IMR-90 (cell line): ENCODE measurements at regions not wholly inside any gene's neighbourhood (a gene's known extent, or its start where the extent isn't known, plus 50 kb on each side); places are given as distances from the start of the nearest gene placed in this dataset.

Source experiments
- ATAC-seq: fragments of 200-7000 bp; cut with Tn5 transposase; 2 replicates; pipeline ENCODE4 v1.9.1; 2020; ENCODE audit warnings: low read depth, mild to moderate bottlenecking, moderate library complexity
- BruUV-seq: library from RNA; stranded (reverse); fragments of 400-500 nt; replicated peaks from 2 replicates; lab custom pipeline; 2021; lab: Mats Ljungman, UMichigan
- CTCF ChIA-PET: fragments of 300-600 bp; formaldehyde crosslinking; extraction: SDS; loops from one replicate; lab custom pipeline; 2021; ENCODE audit warnings: antibody characterized with exemption; lab: Yijun Ruan, JAX
- POLR2A ChIA-PET: fragments of 300-600 bp; sonication (Branson Sonifier 250); formaldehyde crosslinking; loops from one replicate; lab custom pipeline; 2022; ENCODE audit warnings: antibody characterized with exemption; ENCODE audit not compliant: unreplicated experiment; lab: Charles Lee
- DNase-seq: peaks from one replicate; pipeline ENCODE4 v3.0.0; 2013
- H2AFZ ChIP-seq: replicated peaks from 2 replicates; pipeline ENCODE3; 2013; ENCODE audit warnings: low read length, mild to moderate bottlenecking; ENCODE audit not compliant: poor library complexity
- H2AK5ac ChIP-seq: 2 replicates; pipeline ENCODE4 v1.6.1; 2013; ENCODE audit warnings: low read depth, low read length, inconsistent platforms
- H2AK9ac ChIP-seq: replicated peaks from 2 replicates; pipeline ENCODE3; 2013; ENCODE audit warnings: mild to moderate bottlenecking, low read depth, low read length, moderate library complexity; ENCODE audit not compliant: poor library complexity
- H2BK120ac ChIP-seq: 2 replicates; pipeline ENCODE4 v1.6.1; 2013; ENCODE audit warnings: low read depth, low read length, inconsistent platforms
- H2BK15ac ChIP-seq: 3 replicates; pipeline ENCODE4 v1.6.1; 2013; ENCODE audit warnings: low read depth, low read length, inconsistent platforms
- H2BK20ac ChIP-seq: 2 replicates; pipeline ENCODE4 v1.6.1; 2013; ENCODE audit warnings: low read depth, mild to moderate bottlenecking, inconsistent platforms, low read length, moderate library complexity
- H2BK5ac ChIP-seq: 2 replicates; pipeline ENCODE4 v1.6.1; 2013; ENCODE audit warnings: mild to moderate bottlenecking, low read depth, low read length, inconsistent platforms; ENCODE audit not compliant: poor library complexity, severe bottlenecking
- H3K14ac ChIP-seq: replicated peaks from 2 replicates; pipeline ENCODE4 v1.6.1; 2013; ENCODE audit warnings: low read depth, low read length, inconsistent platforms
- H3K18ac ChIP-seq: 2 replicates; pipeline ENCODE4 v1.6.1; 2013; ENCODE audit warnings: low read depth, low read length, control low read depth
- H3K23ac ChIP-seq: 2 replicates; pipeline ENCODE4 v1.6.1; 2013; ENCODE audit warnings: low read depth, low read length, inconsistent platforms
- H3K27ac ChIP-seq: 2 replicates; pipeline ENCODE4 v1.5.1; 2013; ENCODE audit warnings: mild to moderate bottlenecking, control low read depth, low read length; ENCODE audit not compliant: insufficient read depth
- H3K27me3 ChIP-seq: 2 replicates; pipeline ENCODE4 v1.6.1; 2013; ENCODE audit warnings: low read length; ENCODE audit not compliant: control insufficient read depth, insufficient read depth
- H3K36me3 ChIP-seq: 2 replicates; pipeline ENCODE4 v1.6.1; 2013; ENCODE audit warnings: low read length, mixed read lengths; ENCODE audit not compliant: control insufficient read depth, insufficient read depth
- H3K4ac ChIP-seq: 2 replicates; pipeline ENCODE4 v1.6.1; 2013; ENCODE audit warnings: low read depth, low read length, inconsistent platforms
- H3K4me1 ChIP-seq: 2 replicates; pipeline ENCODE4 v1.6.1; 2013; ENCODE audit warnings: low read length, mixed read lengths; ENCODE audit not compliant: control insufficient read depth, insufficient read depth
- H3K4me2 ChIP-seq: 2 replicates; pipeline ENCODE4 v1.6.1; 2013; ENCODE audit warnings: low read depth, mild to moderate bottlenecking, control low read depth, low read length, moderate library complexity
- H3K4me3 ChIP-seq: 2 replicates; pipeline ENCODE4 v1.5.1; 2013; ENCODE audit warnings: low read depth, mild to moderate bottlenecking, control low read depth, low read length, moderate library complexity; ENCODE audit not compliant: insufficient read depth
- H3K56ac ChIP-seq: 2 replicates; pipeline ENCODE4 v1.6.1; 2013; ENCODE audit warnings: low read length, inconsistent platforms; ENCODE audit not compliant: insufficient read depth; ENCODE audit errors: extremely low read depth
- H3K79me1 ChIP-seq, 2 experiments: 2 replicates each; pipeline ENCODE4 v1.6.1; 2013; ENCODE audit warnings: low read length in 2 of 2, inconsistent platforms in 1 of 2, low read depth in 1 of 2
- H3K9ac ChIP-seq: 2 replicates; pipeline ENCODE4 v1.6.1; 2013; ENCODE audit warnings: low read depth, low read length, control low read depth
- H3K9me1 ChIP-seq: 2 replicates; pipeline ENCODE4 v1.6.1; 2013; ENCODE audit warnings: low read length, inconsistent platforms; ENCODE audit not compliant: insufficient read depth
- H3K9me3 ChIP-seq: 2 replicates; pipeline ENCODE4 v1.6.1; 2013; ENCODE audit warnings: low read length; ENCODE audit not compliant: control insufficient read depth, insufficient read depth
- H4K20me1 ChIP-seq: 2 replicates; pipeline ENCODE4 v1.6.1; 2013; ENCODE audit warnings: low read length, inconsistent platforms; ENCODE audit not compliant: insufficient read depth
- H4K5ac ChIP-seq: 2 replicates; pipeline ENCODE4 v1.6.1; 2013; ENCODE audit warnings: mild to moderate bottlenecking, low read depth, low read length, control low read depth
- H4K8ac ChIP-seq, 2 experiments: 2 replicates each; pipeline ENCODE4 v1.6.1; 2013; ENCODE audit warnings: low read depth in 2 of 2, low read length in 2 of 2, control low read depth in 1 of 2, inconsistent platforms in 1 of 2
- H4K91ac ChIP-seq: 2 replicates; pipeline ENCODE4 v1.6.1; 2013; ENCODE audit warnings: low read depth, low read length, inconsistent platforms; ENCODE audit not compliant: insufficient read depth
- BHLHE40 ChIP-seq: fragments of 150-350 bp; IDR thresholded peaks from 2 replicates; pipeline ENCODE4 v1.6.1; 2016; ENCODE audit warnings: mild to moderate bottlenecking, low read depth, low read length
- NFE2L2 ChIP-seq: fragments of 150-350 bp; IDR thresholded peaks from 2 replicates; pipeline ENCODE4 v1.6.1; 2016; ENCODE audit warnings: low read depth, mild to moderate bottlenecking, low read length
- WGBS, 2 experiments: methylation state at CpG; one replicate each; pipeline versions ENCODE4 v1.1.5 to v1.1.7; 2013; ENCODE audit warnings: missing lambda C conversion rate in 2 of 2; ENCODE audit not compliant: insufficient read length in 1 of 2; ENCODE audit errors: extremely low coverage in 2 of 2; 5-methylcytosine and 5-hydroxymethylcytosine counted together
- dilution Hi-C: fragments of 300-500 bp; cut with HindIII; formaldehyde crosslinking; loops from one replicate; pipeline ENCODE4 v1.14.3; 2018; ENCODE audit warnings: low sequenced_read_pairs; ENCODE audit not compliant: unreplicated experiment
- in situ Hi-C: fragments of 300-500 bp; cut with MboI; formaldehyde crosslinking; loops from 3 replicates; pipeline ENCODE4 v1.14.3; 2019; ENCODE audit warnings: low sequenced_read_pairs, inconsistent platforms, mixed read lengths
- intact Hi-C: fragments of 100-400 bp; cut with micrococcal nuclease; formaldehyde crosslinking; loops from 2 replicates; pipeline ENCODE4 v1.10.0; 2022

DNA sequence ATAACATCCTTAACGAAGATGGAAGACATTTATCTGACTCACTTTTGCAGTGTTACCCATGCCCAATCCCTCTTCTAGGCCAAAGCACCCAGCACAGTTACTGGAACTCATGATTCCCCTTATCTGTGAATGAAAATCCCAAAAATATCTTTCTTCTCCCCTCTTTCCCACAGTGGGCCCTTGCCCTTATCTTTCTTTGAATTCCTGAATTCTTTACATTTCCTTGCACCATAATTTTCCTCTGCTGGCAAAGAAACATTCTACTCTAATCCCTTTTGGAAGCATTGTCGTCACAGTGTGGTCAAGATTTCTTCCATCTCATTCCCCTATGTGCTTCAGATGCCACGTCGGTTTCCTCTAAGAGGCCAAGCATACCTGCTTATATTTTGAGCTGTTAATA, 135.9 kb upstream of the LIFR start:
- Histone ChIP-seq H4K8ac (no peak overlapping the region), H3K9me1 (no peaks in the 10 kb centered on the region), H3K9me3 (no peaks in the 10 kb centered on the region), H3K27me3 (peaks cover 1% of the 10 kb centered on the region), H2AK5ac (no peak overlapping the region), H3K27ac (no peak overlapping the region), H3K56ac (no peak overlapping the region), H2BK120ac (no peak overlapping the region), H4K20me1 (no peaks in the 10 kb centered on the region), H2AFZ (no peak overlapping the region), H3K14ac (no peak overlapping the region), H2BK5ac (no peak overlapping the region), H4K5ac (no peak overlapping the region), H3K9ac (no peak overlapping the region), H3K18ac (no peak overlapping the region), H2AK9ac (no peak overlapping the region), H2BK20ac (no peak overlapping the region), H3K36me3 (no peaks in the 10 kb centered on the region), H3K4me1 (peaks cover 6% of the 10 kb centered on the region; the same call in 1 of the 2 replicates), H3K79me1 (no peaks in the 10 kb centered on the region), H3K4ac (no peak overlapping the region), H4K91ac (no peak overlapping the region), H2BK15ac (no peak overlapping the region), H3K4me2 (no peak overlapping the region), H3K4me3 (no peak overlapping the region), H3K23ac (no peak overlapping the region)
- WGBS, 2 experiments = 82% methylated on average over 3 of the region's 4 CpGs; no CpG with 5 or more reads in 1 of the 2 experiments
- in situ Hi-C loops (no loop called here), dilution Hi-C loops (no loop called here), intact Hi-C loops (no loop called here)
- no peak for ATAC-seq
- POLR2A ChIA-PET = no interaction called here
- BruUV-seq = no TSS peak
- DNase-seq = no peak
- CTCF ChIA-PET = no interaction called here
- TF ChIP-seq NFE2L2 (no peak), BHLHE40 (no peak)
